Activated naive CD4-positive, alpha-beta T cell treated with anti-CD3 and anti-CD28 coated beads for 36 hours (primary cell): ENCODE measurements at regions not wholly inside any gene's neighbourhood (a gene's known extent, or its start where the extent isn't known, plus 50 kb on each side); places are given as distances from the start of the nearest gene placed in this dataset.

Experiments used
- CTCF ChIA-PET: fragments of 350-600 bp; sonication (Branson Sonifier 250); formaldehyde crosslinking; loops from one replicate; lab custom pipeline; 2021; ENCODE audit warnings: antibody characterized with exemption; lab: Charles Lee
- DNase-seq: peaks from one replicate; pipeline ENCODE4 v3.0.0-alpha.2; 2020
- H3K27ac Mint-ChIP-seq: one replicate; pipeline ENCODE4 v1.8.0; 2021; ENCODE audit warnings: mild to moderate bottlenecking, mixed read lengths
- H3K27me3 Mint-ChIP-seq: one replicate; pipeline ENCODE4 v1.8.0; 2021; ENCODE audit warnings: low read depth, mixed read lengths
- H3K36me3 Mint-ChIP-seq: one replicate; pipeline ENCODE4 v1.8.0; 2021; ENCODE audit warnings: low read depth, mixed read lengths
- H3K4me1 Mint-ChIP-seq: one replicate; pipeline ENCODE4 v1.8.0; 2021; ENCODE audit warnings: low read depth, mixed read lengths
- H3K4me3 Mint-ChIP-seq: one replicate; pipeline ENCODE4 v1.8.0; 2021; ENCODE audit warnings: mild to moderate bottlenecking, moderate library complexity, mixed read lengths
- H3K9me3 Mint-ChIP-seq: one replicate; pipeline ENCODE4 v1.8.0; 2021; ENCODE audit warnings: mixed read lengths
- intact Hi-C: fragments of 100-400 bp; cut with micrococcal nuclease; formaldehyde crosslinking; loops from one replicate; pipeline ENCODE4 v1.15.1; 2023

- Mint-ChIP-seq H3K4me1 (no peaks in the 10 kb centered on the region), H3K36me3 (no peaks in the 10 kb centered on the region), H3K9me3 (peaks cover 8% of the 10 kb centered on the region), H3K4me3 (no peak overlapping the region), H3K27me3 (no peaks in the 10 kb centered on the region), H3K27ac (no peak overlapping the region)
- intact Hi-C loops: no loop called here
- DNase-seq: no peak
- CTCF ChIA-PET: no interaction called here
Observed at GRCh38 chr2:82282111-82282882, 1977.7 kb upstream of the LRRTM1 start.

- Mint-ChIP-seq H3K4me3 (no peak overlapping the region), H3K27me3 (no peaks in the 10 kb centered on the region), H3K27ac (no peak overlapping the region), H3K9me3 (peaks cover 6% of the 10 kb centered on the region), H3K36me3 (no peaks in the 10 kb centered on the region), H3K4me1 (no peaks in the 10 kb centered on the region)
- intact Hi-C loops: no loop called here
- DNase-seq: no peak
- CTCF ChIA-PET: no interaction called here
Observed at GRCh38 chr2:82279367-82279766, 1974.8 kb upstream of the LRRTM1 start.

GRCh38 chr2:82278416-82278815, 1973.9 kb upstream of the LRRTM1 start:
- no peaks in the 10 kb centered on the region for H3K27me3 Mint-ChIP-seq
- intact Hi-C loops: no loop called here
- no peaks in the 10 kb centered on the region for H3K4me1 Mint-ChIP-seq
- CTCF ChIA-PET: no interaction called here
- H3K4me3 Mint-ChIP-seq: no peak overlapping the region
- no peak for DNase-seq
- H3K27ac Mint-ChIP-seq: no peak overlapping the region
- H3K36me3 Mint-ChIP-seq: no peaks in the 10 kb centered on the region
- H3K9me3 Mint-ChIP-seq: peaks cover 6% of the 10 kb centered on the region

GRCh38 chr2:82275599-82275998, 1971.0 kb upstream of the LRRTM1 start:
- CTCF ChIA-PET: no interaction called here
- H3K27ac Mint-ChIP-seq: no peak overlapping the region
- H3K27me3 Mint-ChIP-seq: no peaks in the 10 kb centered on the region
- H3K36me3 Mint-ChIP-seq: no peaks in the 10 kb centered on the region
- H3K9me3 Mint-ChIP-seq: peaks cover 2% of the 10 kb centered on the region
- no peaks in the 10 kb centered on the region for H3K4me1 Mint-ChIP-seq
- DNase-seq: no peak
- no peak overlapping the region for H3K4me3 Mint-ChIP-seq
- intact Hi-C loops: no loop called here

- no peak for DNase-seq
- Mint-ChIP-seq H3K9me3 (peaks cover 1% of the 10 kb centered on the region), H3K27me3 (no peaks in the 10 kb centered on the region), H3K4me3 (no peak overlapping the region), H3K36me3 (no peaks in the 10 kb centered on the region), H3K4me1 (no peaks in the 10 kb centered on the region), H3K27ac (no peak overlapping the region)
- CTCF ChIA-PET: interaction anchor here (0.6 kb wide), 1 partner anchor 734 kb away, joined by 3 read pairs; no protein-coding TSS in a partner anchor
- intact Hi-C loops: no loop called here
Observed at GRCh38 chr2:82268446-82268845, 1963.9 kb upstream of the LRRTM1 start.

- peaks cover 1% of the 10 kb centered on the region for H3K36me3 Mint-ChIP-seq
- no peak overlapping the region for H3K27ac Mint-ChIP-seq
- CTCF ChIA-PET: no interaction called here
- intact Hi-C loops: no loop called here
- H3K9me3 Mint-ChIP-seq: peaks cover 14% of the 10 kb centered on the region
- DNase-seq: no peak
- no peaks in the 10 kb centered on the region for H3K27me3 Mint-ChIP-seq
- no peak overlapping the region for H3K4me3 Mint-ChIP-seq
- H3K4me1 Mint-ChIP-seq: no peaks in the 10 kb centered on the region
Observed at GRCh38 chr2:82260521-82260920, 1956.0 kb upstream of the LRRTM1 start.

- intact Hi-C loops: no loop called here
- DNase-seq: no peak
- Mint-ChIP-seq H3K4me3 (no peak overlapping the region), H3K27ac (no peak overlapping the region), H3K9me3 (peaks cover 13% of the 10 kb centered on the region), H3K4me1 (no peaks in the 10 kb centered on the region), H3K36me3 (peaks cover 1% of the 10 kb centered on the region), H3K27me3 (no peaks in the 10 kb centered on the region)
- CTCF ChIA-PET: no interaction called here
Observed at GRCh38 chr2:82259551-82259950, 1955.0 kb upstream of the LRRTM1 start.

GRCh38 chr2:82257796-82258555, 1953.4 kb upstream of the LRRTM1 start:
- peaks cover 1% of the 10 kb centered on the region for H3K36me3 Mint-ChIP-seq
- H3K27me3 Mint-ChIP-seq: no peaks in the 10 kb centered on the region
- H3K4me1 Mint-ChIP-seq: no peaks in the 10 kb centered on the region
- DNase-seq: no peak
- no peak overlapping the region for H3K27ac Mint-ChIP-seq
- peaks cover 21% of the 10 kb centered on the region for H3K9me3 Mint-ChIP-seq
- intact Hi-C loops: no loop called here
- CTCF ChIA-PET: no interaction called here
- H3K4me3 Mint-ChIP-seq: no peak overlapping the region

GRCh38 chr2:82256983-82257632, 1952.6 kb upstream of the LRRTM1 start:
- Mint-ChIP-seq H3K4me1 (no peaks in the 10 kb centered on the region), H3K9me3 (peaks cover 21% of the 10 kb centered on the region), H3K27ac (no peak overlapping the region), H3K27me3 (no peaks in the 10 kb centered on the region), H3K4me3 (no peak overlapping the region), H3K36me3 (peaks cover 1% of the 10 kb centered on the region)
- DNase-seq: no peak
- CTCF ChIA-PET: no interaction called here
- intact Hi-C loops: no loop called here

- CTCF ChIA-PET: no interaction called here
- H3K4me1 Mint-ChIP-seq: no peaks in the 10 kb centered on the region
Observed at GRCh38 chr2:82256288-82256687, 1951.7 kb upstream of the LRRTM1 start.

GRCh38 chr2:82254728-82255127, 1950.2 kb upstream of the LRRTM1 start:
- no peak for DNase-seq
- Mint-ChIP-seq H3K36me3 (peaks cover 1% of the 10 kb centered on the region), H3K9me3 (peaks cover 28% of the 10 kb centered on the region), H3K27ac (no peak overlapping the region), H3K4me1 (no peaks in the 10 kb centered on the region), H3K27me3 (no peaks in the 10 kb centered on the region), H3K4me3 (no peak overlapping the region)
- intact Hi-C loops: no loop called here
- CTCF ChIA-PET: no interaction called here

More at GRCh38 chr2:82256288-82256687, 1951.7 kb upstream of the LRRTM1 start:
- no peak overlapping the region for H3K4me3 Mint-ChIP-seq
- H3K27me3 Mint-ChIP-seq: no peaks in the 10 kb centered on the region
- H3K9me3 Mint-ChIP-seq: peaks cover 27% of the 10 kb centered on the region
- no peak overlapping the region for H3K27ac Mint-ChIP-seq
- intact Hi-C loops: no loop called here
- DNase-seq: no peak
- H3K36me3 Mint-ChIP-seq: peaks cover 1% of the 10 kb centered on the region

GRCh38 chr2:82246220-82246775, 1941.7 kb upstream of the LRRTM1 start:
- no peaks in the 10 kb centered on the region for H3K27me3 Mint-ChIP-seq
- no peaks in the 10 kb centered on the region for H3K36me3 Mint-ChIP-seq
- no peak overlapping the region for H3K4me3 Mint-ChIP-seq
- H3K4me1 Mint-ChIP-seq: no peaks in the 10 kb centered on the region
- H3K9me3 Mint-ChIP-seq: peaks cover 15% of the 10 kb centered on the region
- no peak for DNase-seq
- CTCF ChIA-PET: interaction anchor here (1.1 kb wide), 1 partner anchor 28 kb away, joined by 3 read pairs; no protein-coding TSS in a partner anchor
- intact Hi-C loops: no loop called here
- no peak overlapping the region for H3K27ac Mint-ChIP-seq
